SK-N-SH (cell line): ENCODE measurements at regions not wholly inside any gene's neighbourhood (a gene's known extent, or its start where the extent isn't known, plus 50 kb on each side); places are given as distances from the start of the nearest gene placed in this dataset.

Source experiments
- CTCF ChIA-PET: fragments of 300-600, 350-600 bp; formaldehyde crosslinking; extraction: SDS; loops from one replicate; lab custom pipeline; 2021; lab: Yijun Ruan, JAX
- POLR2A ChIA-PET: fragments of 350-600 bp; sonication (Branson Sonifier 250); formaldehyde crosslinking; extraction: SDS; loops from one replicate; lab custom pipeline; 2020; ENCODE audit warnings: antibody characterized with exemption, inconsistent platforms; lab: Yijun Ruan, JAX
- DNase-seq: peaks from one replicate; pipeline ENCODE4 v3.0.0; 2012
- H2AFZ ChIP-seq: fragments of 200-600 bp; sonication (generic); 2 replicates; pipeline ENCODE4 v1.8.1; 2016; ENCODE audit warnings: antibody characterized with exemption, mild to moderate bottlenecking, low read depth
- H3F3A ChIP-seq: fragments of 200-600 bp; sonication (generic); replicated peaks from 2 replicates; pipeline ENCODE3; 2016; ENCODE audit warnings: antibody characterized with exemption, mild to moderate bottlenecking; ENCODE audit not compliant: insufficient read depth
- H3K27ac ChIP-seq, 2 experiments: fragments of 200-500 bp in 1 of 2; fragments of 200-600 bp in 1 of 2; sonication (Bioruptor generic) in 1 of 2; sonication (generic), shearing (Covaris generic) in 1 of 2; 2 replicates each; pipeline versions ENCODE4 v1.5.1 to v1.6.1; 2014 to 2016; ENCODE audit warnings: low read depth in 2 of 2, inconsistent platforms in 1 of 2, low read length in 1 of 2, mild to moderate bottlenecking in 1 of 2, mixed read lengths in 1 of 2
- H3K27me3 ChIP-seq: fragments of 200-600 bp; sonication (generic), shearing (Covaris generic); 2 replicates; pipeline ENCODE4 v1.6.1; 2016; ENCODE audit warnings: mixed run types; ENCODE audit not compliant: insufficient read depth
- H3K36me3 ChIP-seq, 2 experiments: fragments of 200-500 bp in 1 of 2; fragments of 200-600 bp in 1 of 2; sonication (Bioruptor generic) in 1 of 2; sonication (generic) in 1 of 2; replicated peaks in 1 of 2; 2 replicates each; pipeline versions ENCODE3 to v1.5.1; 2014 to 2016; ENCODE audit warnings: low read length in 1 of 2, mild to moderate bottlenecking in 1 of 2; ENCODE audit not compliant: insufficient read depth in 2 of 2, control insufficient read depth in 1 of 2
- H3K4me1 ChIP-seq, 2 experiments: fragments of 200-500 bp in 1 of 2; fragments of 200-600 bp in 1 of 2; sonication (Bioruptor generic) in 1 of 2; sonication (generic), shearing (Covaris generic) in 1 of 2; 2 replicates each; pipeline versions ENCODE4 v1.5.1 to v1.6.1; 2014 to 2016; ENCODE audit warnings: low read depth in 1 of 2, low read length in 1 of 2, mixed run types in 1 of 2; ENCODE audit not compliant: insufficient read depth in 2 of 2, control insufficient read depth in 1 of 2
- H3K4me2 ChIP-seq: fragments of 200-600 bp; sonication (generic), shearing (Covaris generic); 2 replicates; pipeline ENCODE4 v1.6.1; 2017; ENCODE audit warnings: mixed run types
- H3K4me3 ChIP-seq, 2 experiments: fragments of 200-500 bp in 1 of 2; fragments of 200-600 bp in 1 of 2; sonication (Bioruptor generic) in 1 of 2; sonication (generic), shearing (Covaris generic) in 1 of 2; 2 replicates each; pipeline versions ENCODE4 v1.5.1 to v1.8.1; 2014 to 2016; ENCODE audit warnings: low read depth in 2 of 2, inconsistent platforms in 1 of 2, low read length in 1 of 2, mild to moderate bottlenecking in 1 of 2, mixed read lengths in 1 of 2, moderate library complexity in 1 of 2
- H3K79me2 ChIP-seq: fragments of 200-600 bp; sonication (generic); 2 replicates; pipeline ENCODE4 v1.8.1; 2017; ENCODE audit warnings: mild to moderate bottlenecking; ENCODE audit not compliant: insufficient read depth
- H3K9ac ChIP-seq: fragments of 200-600 bp; sonication (generic); 2 replicates; pipeline ENCODE4 v1.6.1; 2017; ENCODE audit warnings: mixed run types
- H3K9me2 ChIP-seq: fragments of 200-600 bp; sonication (generic); 2 replicates; pipeline ENCODE4 v1.6.1; 2017; ENCODE audit warnings: mixed run types
- H3K9me3 ChIP-seq: fragments of 200-600 bp; sonication (generic); 2 replicates; pipeline ENCODE4 v1.6.1; 2017; ENCODE audit warnings: mixed run types, mild to moderate bottlenecking, moderate library complexity
- H4K20me1 ChIP-seq: fragments of 200-600 bp; sonication (generic); 2 replicates; pipeline ENCODE4 v1.6.1; 2017; ENCODE audit warnings: mild to moderate bottlenecking, mixed run types; ENCODE audit not compliant: insufficient read depth
- CHD2 ChIP-seq: fragments of 150-350 bp; IDR thresholded peaks from 2 replicates; pipeline ENCODE4 v1.6.1; 2018; ENCODE audit warnings: low read length; ENCODE audit not compliant: partially characterized antibody
- ELF1 ChIP-seq: IDR thresholded peaks from 2 replicates; pipeline ENCODE4 v1.4.0; 2012
- FOXJ3 ChIP-seq: sonication (generic); formaldehyde crosslinking; IDR thresholded peaks from 2 replicates; pipeline ENCODE4 v1.5.1; 2020; ENCODE audit warnings: mild to moderate bottlenecking, missing genetic modification reagents
- GABPA ChIP-seq: IDR thresholded peaks from 2 replicates; pipeline ENCODE4 v1.4.0; 2012; ENCODE audit warnings: low read depth, mild to moderate bottlenecking
- GATA2 ChIP-seq: sonication (generic); formaldehyde crosslinking; IDR thresholded peaks from 2 replicates; pipeline ENCODE4 v1.5.0; 2020; ENCODE audit warnings: mild to moderate bottlenecking, missing genetic modification reagents
- JUND ChIP-seq: IDR thresholded peaks from 2 replicates; pipeline ENCODE4 v1.4.0; 2012
- MAX ChIP-seq: IDR thresholded peaks from 2 replicates; pipeline ENCODE4 v1.4.0; 2012; ENCODE audit warnings: low read depth
- RCOR1 ChIP-seq: fragments of 150-350 bp; IDR thresholded peaks from 2 replicates; pipeline ENCODE4 v1.6.1; 2017; ENCODE audit warnings: antibody characterized with exemption, low read length
- RFX5 ChIP-seq: IDR thresholded peaks from 2 replicates; pipeline ENCODE4 v1.6.1; 2012; ENCODE audit warnings: mild to moderate bottlenecking, improper control_type of control experiment, low read length
- SIN3A ChIP-seq: IDR thresholded peaks from 2 replicates; pipeline ENCODE4 v1.6.1; 2012; ENCODE audit warnings: low read depth, mild to moderate bottlenecking, low read length, moderate library complexity, borderline replicate concordance
- TAF1 ChIP-seq: IDR thresholded peaks from 2 replicates; pipeline ENCODE4 v1.6.1; 2012; ENCODE audit warnings: low read depth, mild to moderate bottlenecking, low read length, moderate library complexity, borderline replicate concordance
- YY1 ChIP-seq: IDR thresholded peaks from 2 replicates; pipeline ENCODE4 v1.4.0; 2012; ENCODE audit warnings: low read depth, mild to moderate bottlenecking
- WGBS: methylation state at CpG from one replicate; pipeline ENCODE4 v1.1.6; 2017; ENCODE audit warnings: low lambda C conversion rate; 5-methylcytosine and 5-hydroxymethylcytosine counted together
- TF ChIP-seq, protein P1 (sequence below): fragments of 200-600 bp; sonication (generic); IDR thresholded peaks from 2 replicates; pipeline ENCODE4 v1.6.1; 2017; ENCODE audit warnings: antibody characterized with exemption, mild to moderate bottlenecking, moderate library complexity
- TF ChIP-seq, protein P2 (sequence below): IDR thresholded peaks from 2 replicates; pipeline ENCODE4; 2012
- TF ChIP-seq, protein P3 (sequence below): IDR thresholded peaks from 2 replicates; pipeline ENCODE4 v1.4.0; 2012; ENCODE audit warnings: low read depth, borderline replicate concordance

DNA sequence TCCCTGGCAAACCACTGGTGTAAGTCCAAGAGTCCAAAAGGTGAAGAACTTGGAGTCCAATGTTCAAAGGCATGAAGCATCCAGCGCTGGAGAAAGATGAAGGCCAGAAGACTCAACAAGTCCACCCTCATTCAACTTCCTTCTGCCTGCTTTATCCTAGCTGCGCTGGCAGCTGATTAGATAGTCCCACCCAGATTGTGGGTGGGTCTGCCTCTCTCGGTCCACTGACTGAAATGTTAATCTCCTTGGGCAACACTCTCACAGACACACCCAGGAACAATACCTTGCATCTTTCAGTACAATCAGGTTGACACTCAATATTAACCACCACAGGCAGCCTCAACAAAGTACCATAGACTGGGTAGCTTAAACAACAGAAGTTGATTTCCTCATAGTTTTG, 245.9 kb upstream of the IGF1R start:
- CTCF ChIA-PET: interaction anchor here (1.2 to 1.3 kb wide), 3 partner anchors 18 to 91 kb away, joined by 3 to 4 read pairs (median 3); no protein-coding TSS in a partner anchor
- TF ChIP-seq YY1 (no peak), MAX (no peak), GABPA (no peak), JUND (no peak), CHD2 (no peak), GATA2 (CRISPR knock-in tag) (no peak), FOXJ3 (CRISPR knock-in tag) (no peak), RCOR1 (no peak)
- TF ChIP-seq, protein P1, sequence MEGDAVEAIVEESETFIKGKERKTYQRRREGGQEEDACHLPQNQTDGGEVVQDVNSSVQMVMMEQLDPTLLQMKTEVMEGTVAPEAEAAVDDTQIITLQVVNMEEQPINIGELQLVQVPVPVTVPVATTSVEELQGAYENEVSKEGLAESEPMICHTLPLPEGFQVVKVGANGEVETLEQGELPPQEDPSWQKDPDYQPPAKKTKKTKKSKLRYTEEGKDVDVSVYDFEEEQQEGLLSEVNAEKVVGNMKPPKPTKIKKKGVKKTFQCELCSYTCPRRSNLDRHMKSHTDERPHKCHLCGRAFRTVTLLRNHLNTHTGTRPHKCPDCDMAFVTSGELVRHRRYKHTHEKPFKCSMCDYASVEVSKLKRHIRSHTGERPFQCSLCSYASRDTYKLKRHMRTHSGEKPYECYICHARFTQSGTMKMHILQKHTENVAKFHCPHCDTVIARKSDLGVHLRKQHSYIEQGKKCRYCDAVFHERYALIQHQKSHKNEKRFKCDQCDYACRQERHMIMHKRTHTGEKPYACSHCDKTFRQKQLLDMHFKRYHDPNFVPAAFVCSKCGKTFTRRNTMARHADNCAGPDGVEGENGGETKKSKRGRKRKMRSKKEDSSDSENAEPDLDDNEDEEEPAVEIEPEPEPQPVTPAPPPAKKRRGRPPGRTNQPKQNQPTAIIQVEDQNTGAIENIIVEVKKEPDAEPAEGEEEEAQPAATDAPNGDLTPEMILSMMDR: no peak
- TF ChIP-seq, protein P2, sequence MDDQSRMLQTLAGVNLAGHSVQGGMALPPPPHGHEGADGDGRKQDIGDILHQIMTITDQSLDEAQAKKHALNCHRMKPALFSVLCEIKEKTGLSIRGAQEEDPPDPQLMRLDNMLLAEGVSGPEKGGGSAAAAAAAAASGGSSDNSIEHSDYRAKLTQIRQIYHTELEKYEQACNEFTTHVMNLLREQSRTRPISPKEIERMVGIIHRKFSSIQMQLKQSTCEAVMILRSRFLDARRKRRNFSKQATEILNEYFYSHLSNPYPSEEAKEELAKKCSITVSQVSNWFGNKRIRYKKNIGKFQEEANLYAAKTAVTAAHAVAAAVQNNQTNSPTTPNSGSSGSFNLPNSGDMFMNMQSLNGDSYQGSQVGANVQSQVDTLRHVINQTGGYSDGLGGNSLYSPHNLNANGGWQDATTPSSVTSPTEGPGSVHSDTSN: no peak
- TF ChIP-seq, protein P3, sequence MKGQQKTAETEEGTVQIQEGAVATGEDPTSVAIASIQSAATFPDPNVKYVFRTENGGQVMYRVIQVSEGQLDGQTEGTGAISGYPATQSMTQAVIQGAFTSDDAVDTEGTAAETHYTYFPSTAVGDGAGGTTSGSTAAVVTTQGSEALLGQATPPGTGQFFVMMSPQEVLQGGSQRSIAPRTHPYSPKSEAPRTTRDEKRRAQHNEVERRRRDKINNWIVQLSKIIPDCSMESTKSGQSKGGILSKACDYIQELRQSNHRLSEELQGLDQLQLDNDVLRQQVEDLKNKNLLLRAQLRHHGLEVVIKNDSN: no peak
- no peak overlapping the region for H3K27ac ChIP-seq

GRCh38 chr15:98403169-98403568, 245.2 kb upstream of the IGF1R start:
- no peaks in the 10 kb centered on the region for H3K9me2 ChIP-seq
- no peak overlapping the region for H3K4me2 ChIP-seq
- H3K9ac ChIP-seq: no peak overlapping the region
- 2% methylated on average over 5 of the region's 5 CpGs for WGBS
- peaks cover under 1% of the 10 kb centered on the region; the same call in 1 of the 2 replicates for H3K27me3 ChIP-seq
- no peak for DNase-seq
- no peak overlapping the region for H3K27ac ChIP-seq
- H3K9me3 ChIP-seq: no peaks in the 10 kb centered on the region
- no peaks in the 10 kb centered on the region for H3K4me1 ChIP-seq
- H3K36me3 ChIP-seq: no peaks in the 10 kb centered on the region
- H2AFZ ChIP-seq: no peak overlapping the region
- no peaks in the 10 kb centered on the region for H4K20me1 ChIP-seq
- TF ChIP-seq RFX5: no peak
- no peak for TF ChIP-seq SIN3A
- TF ChIP-seq ELF1: no peak
- TF ChIP-seq TAF1: no peak
- no peak overlapping the region for H3K4me3 ChIP-seq
- POLR2A ChIA-PET: no interaction called here
- H3K79me2 ChIP-seq: no peaks in the 10 kb centered on the region
- CTCF ChIA-PET: interaction anchor here (1.3 to 1.6 kb wide), 2 partner anchors 18 to 25 kb away, joined by 3 read pairs; no protein-coding TSS in a partner anchor
- no peaks in the 10 kb centered on the region for H3F3A ChIP-seq

More for the DNA sequence above, 245.9 kb upstream of the IGF1R start:
- H3F3A ChIP-seq: no peaks in the 10 kb centered on the region
- POLR2A ChIA-PET: no interaction called here
- H3K9me3 ChIP-seq: no peaks in the 10 kb centered on the region
- H3K27me3 ChIP-seq: peaks cover 7% of the 10 kb centered on the region; the same call in 1 of the 2 replicates
- no peaks in the 10 kb centered on the region for H3K4me1 ChIP-seq
- H2AFZ ChIP-seq: no peak overlapping the region
- H3K36me3 ChIP-seq: no peaks in the 10 kb centered on the region
- H3K4me3 ChIP-seq: no peak overlapping the region
- H3K9me2 ChIP-seq: no peaks in the 10 kb centered on the region
- WGBS: 0% methylated on average over 3 of the region's 3 CpGs
- H3K79me2 ChIP-seq: no peaks in the 10 kb centered on the region
- H4K20me1 ChIP-seq: no peaks in the 10 kb centered on the region
- no peak overlapping the region for H3K9ac ChIP-seq
- DNase-seq: no peak
- no peak overlapping the region for H3K4me2 ChIP-seq
